ENCODE measurements at regions not wholly inside any gene's neighbourhood (a gene's known extent, or its start where the extent isn't known, plus 50 kb on each side); places are given as distances from the start of the nearest gene placed in this dataset.

- H3K36me3 ChIP-seq (ENCODE audit: control insufficient read depth, insufficient read depth, low read length): no peaks in the 10 kb centered on the region
- no peak overlapping the region for H2AFZ ChIP-seq
- H3K79me2 ChIP-seq: no peaks in the 10 kb centered on the region
- no peak overlapping the region for H3K4me3 ChIP-seq (ENCODE audit: low read depth, low read length)
- H3K9me3 ChIP-seq (ENCODE audit: control insufficient read depth, low read length): no peaks in the 10 kb centered on the region
- H3K4me1 ChIP-seq: no peaks in the 10 kb centered on the region
- H3K9ac ChIP-seq: no peak overlapping the region
- no peak overlapping the region for H3K4me2 ChIP-seq (ENCODE audit: low read length)
- no peak overlapping the region for H3K27ac ChIP-seq
- no peaks in the 10 kb centered on the region for H3K27me3 ChIP-seq (ENCODE audit: control insufficient read depth, insufficient read depth, low read length)
- no peak for TF ChIP-seq CTCF (IDR thresholded peaks at IDR 0.05)
Measured at GRCh38 chr3:64422192-64422591, 196.9 kb upstream of the PRICKLE2 start.

- Histone ChIP-seq H3K36me3 (ENCODE audit: control insufficient read depth, insufficient read depth, low read length) (no peaks in the 10 kb centered on the region), H3K9me3 (ENCODE audit: control insufficient read depth, low read length) (no peaks in the 10 kb centered on the region), H3K4me2 (ENCODE audit: low read length) (no peak overlapping the region), H3K27me3 (ENCODE audit: control insufficient read depth, insufficient read depth, low read length) (no peaks in the 10 kb centered on the region), H3K4me3 (ENCODE audit: low read depth, low read length) (no peak overlapping the region), H3K4me1 (no peaks in the 10 kb centered on the region), H3K79me2 (no peaks in the 10 kb centered on the region), H3K9ac (no peak overlapping the region), H3K27ac (no peak overlapping the region), H2AFZ (no peak overlapping the region)
- TF ChIP-seq CTCF (IDR thresholded peaks at IDR 0.05): no peak
Measured at GRCh38 chr3:64417816-64418215, 192.6 kb upstream of the PRICKLE2 start.

- H3K27ac ChIP-seq: no peak overlapping the region
- no peak overlapping the region for H3K4me2 ChIP-seq (ENCODE audit: low read length)
- H3K4me1 ChIP-seq: peaks cover 2% of the 10 kb centered on the region
- H3K9ac ChIP-seq: no peak overlapping the region
- no peaks in the 10 kb centered on the region for H3K79me2 ChIP-seq
- TF ChIP-seq CTCF (IDR thresholded peaks at IDR 0.05): no peak
- no peaks in the 10 kb centered on the region for H3K36me3 ChIP-seq (ENCODE audit: control insufficient read depth, insufficient read depth, low read length)
- H3K4me3 ChIP-seq (ENCODE audit: low read depth, low read length): no peak overlapping the region
- H3K27me3 ChIP-seq (ENCODE audit: control insufficient read depth, insufficient read depth, low read length): no peaks in the 10 kb centered on the region
- H2AFZ ChIP-seq: no peak overlapping the region
- no peaks in the 10 kb centered on the region for H3K9me3 ChIP-seq (ENCODE audit: control insufficient read depth, low read length)
Measured at GRCh38 chr3:64414043-64414442, 188.8 kb upstream of the PRICKLE2 start.

- Histone ChIP-seq H3K79me2 (no peaks in the 10 kb centered on the region), H3K4me1 (peaks cover 2% of the 10 kb centered on the region), H3K9ac (no peak overlapping the region), H2AFZ (no peak overlapping the region), H3K36me3 (ENCODE audit: control insufficient read depth, insufficient read depth, low read length) (no peaks in the 10 kb centered on the region), H3K9me3 (ENCODE audit: control insufficient read depth, low read length) (no peaks in the 10 kb centered on the region), H3K4me3 (ENCODE audit: low read depth, low read length) (no peak overlapping the region), H3K27me3 (ENCODE audit: control insufficient read depth, insufficient read depth, low read length) (no peaks in the 10 kb centered on the region), H3K27ac (no peak overlapping the region), H3K4me2 (ENCODE audit: low read length) (no peak overlapping the region)
- TF ChIP-seq CTCF (IDR thresholded peaks at IDR 0.05): no peak
Measured at GRCh38 chr3:64411101-64411500, 185.8 kb upstream of the PRICKLE2 start.

- Histone ChIP-seq H3K27ac (no peak overlapping the region), H3K4me1 (peaks cover 2% of the 10 kb centered on the region), H3K9ac (no peak overlapping the region), H3K4me3 (ENCODE audit: low read depth, low read length) (no peak overlapping the region), H2AFZ (no peak overlapping the region), H3K9me3 (ENCODE audit: control insufficient read depth, low read length) (no peaks in the 10 kb centered on the region), H3K4me2 (ENCODE audit: low read length) (no peak overlapping the region), H3K36me3 (ENCODE audit: control insufficient read depth, insufficient read depth, low read length) (no peaks in the 10 kb centered on the region), H3K27me3 (ENCODE audit: control insufficient read depth, insufficient read depth, low read length) (no peaks in the 10 kb centered on the region), H3K79me2 (no peaks in the 10 kb centered on the region)
- TF ChIP-seq CTCF (IDR thresholded peaks at IDR 0.05): no peak
Measured at GRCh38 chr3:64410226-64410625, 185.0 kb upstream of the PRICKLE2 start.
